ENCODE measurements at regions not wholly inside any gene's neighbourhood (a gene's known extent, or its start where the extent isn't known, plus 50 kb on each side); places are given as distances from the start of the nearest gene placed in this dataset.

DNA sequence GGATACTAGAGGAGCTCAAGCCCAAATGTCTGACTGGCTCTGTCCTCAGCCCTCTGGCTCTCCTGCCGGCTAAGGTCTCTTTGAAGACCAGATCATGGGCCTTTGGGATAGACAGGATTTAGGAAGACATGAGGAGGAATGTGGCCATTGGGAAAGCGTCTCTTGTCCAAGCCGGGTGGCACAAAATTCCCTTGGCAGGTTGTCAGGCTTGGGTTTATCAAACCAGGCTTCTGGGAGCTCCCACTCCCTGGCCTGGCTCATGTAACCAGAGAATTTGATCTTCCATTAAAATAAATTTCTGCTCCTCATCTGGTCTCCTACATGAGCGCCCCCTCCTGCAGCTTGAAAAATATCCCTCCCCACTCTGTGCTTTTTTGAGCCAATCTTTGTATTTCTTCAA, 71.1 kb downstream of the IRX3 start:
- DNase-seq (ENCODE audit: low read depth) = no peak
- no peak for TF ChIP-seq CTCF (IDR thresholded peaks at IDR 0.05; ENCODE audit: insufficient read depth, low read depth, low read length)
- H3K4me3 ChIP-seq (ENCODE audit: low read depth, low read length) = no peak overlapping the region

DNA sequence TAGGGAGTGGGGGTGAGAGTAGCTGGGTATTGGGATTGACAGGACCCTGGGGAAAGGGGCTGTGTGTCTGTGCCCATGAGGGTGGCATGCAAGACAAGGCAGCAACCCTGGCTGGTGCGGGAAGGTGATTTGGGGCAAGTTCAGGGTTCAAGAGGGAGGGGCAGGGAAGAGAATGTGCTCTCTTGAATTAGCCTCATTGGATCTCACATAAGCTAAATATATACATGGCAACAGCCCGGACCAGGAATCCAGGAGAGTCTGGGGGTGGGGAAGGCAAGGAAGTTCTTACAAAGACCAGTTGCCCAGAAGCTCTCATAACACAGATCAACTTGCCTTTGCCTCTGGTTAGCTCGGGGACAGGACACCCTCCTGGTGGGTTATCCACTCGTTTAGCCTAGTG, 73.3 kb downstream of the IRX3 start:
- DNase-seq (ENCODE audit: low read depth) = no peak
- no peak for TF ChIP-seq CTCF (IDR thresholded peaks at IDR 0.05; ENCODE audit: insufficient read depth, low read depth, low read length)

DNA sequence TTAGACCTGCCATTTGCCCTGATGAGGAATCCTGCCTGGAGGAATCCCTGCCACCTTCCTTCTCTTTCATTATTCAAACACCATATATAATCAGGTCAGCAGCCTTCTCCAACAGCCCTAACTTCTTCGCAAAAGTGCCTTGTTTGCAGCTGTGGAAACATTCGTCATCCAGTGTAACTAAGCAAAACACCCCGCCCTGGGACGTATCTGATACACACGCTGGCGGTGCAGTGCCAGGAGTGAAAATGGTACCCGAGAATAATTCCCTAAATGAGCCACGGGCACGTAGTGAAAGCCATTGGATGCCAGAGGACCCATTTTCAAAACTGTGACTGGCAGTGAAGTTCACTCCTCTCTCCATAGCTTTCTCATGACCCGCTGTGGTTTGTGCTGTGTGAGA, 73.7 kb downstream of the IRX3 start:
- H3K4me3 ChIP-seq (ENCODE audit: low read depth, low read length) = no peak overlapping the region
- no peak for DNase-seq (ENCODE audit: low read depth)
- TF ChIP-seq CTCF (IDR thresholded peaks at IDR 0.05; ENCODE audit: insufficient read depth, low read depth, low read length) = no peak

More for the DNA sequence above, 73.3 kb downstream of the IRX3 start:
- H3K4me3 ChIP-seq (ENCODE audit: low read depth, low read length) = no peak overlapping the region

DNA sequence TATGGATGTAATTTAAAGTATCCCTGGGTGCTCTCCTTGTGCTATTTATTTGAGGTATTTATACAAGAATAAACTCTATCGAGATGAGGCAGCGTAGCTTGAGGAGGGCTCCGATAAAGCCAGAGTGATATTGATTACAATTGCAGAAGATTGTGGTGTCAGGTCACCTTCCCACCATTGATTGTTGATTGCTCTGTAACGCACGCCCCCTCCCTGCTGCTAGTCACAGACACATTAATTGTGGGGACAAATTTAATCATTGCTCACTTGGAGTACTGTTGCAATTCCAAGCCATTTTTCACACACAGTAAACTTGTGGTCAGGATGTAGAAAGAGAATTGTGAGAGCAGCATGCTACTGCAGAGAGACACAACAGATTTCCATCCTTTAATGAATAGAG, 75.4 kb downstream of the IRX3 start:
- peak; percentile 6 for DNase-seq (ENCODE audit: low read depth)
- H3K4me3 ChIP-seq (ENCODE audit: low read depth, low read length) = no peak overlapping the region
- no peak for TF ChIP-seq CTCF (IDR thresholded peaks at IDR 0.05; ENCODE audit: insufficient read depth, low read depth, low read length)

- H3K4me3 ChIP-seq (ENCODE audit: low read depth, low read length) = no peak overlapping the region
- no peak for TF ChIP-seq CTCF (IDR thresholded peaks at IDR 0.05; ENCODE audit: insufficient read depth, low read depth, low read length)
- DNase-seq (ENCODE audit: low read depth) = peak; percentile 38
These were observed 76.0 kb downstream of the IRX3 start for GRCh38 chr16:54210452-54211125.

DNA sequence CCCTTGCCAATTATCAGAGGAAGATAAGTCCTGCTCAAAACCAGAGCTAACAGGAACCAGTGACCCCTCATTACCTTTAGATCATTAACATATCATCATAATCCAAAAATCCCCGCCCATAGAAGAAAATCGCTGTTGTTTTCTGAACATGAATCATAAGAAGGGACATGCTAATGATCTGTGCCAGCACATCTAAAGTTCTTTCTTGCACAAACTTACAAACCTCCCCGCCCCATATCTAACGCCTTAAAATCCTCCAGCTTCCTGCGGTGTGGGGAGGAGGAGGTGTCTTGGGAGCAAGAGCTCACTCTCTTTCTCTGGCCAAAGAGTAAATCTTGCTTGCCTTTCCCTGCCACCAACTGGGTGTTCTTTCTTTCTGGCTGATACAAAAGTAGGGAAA, 78.3 kb downstream of the IRX3 start:
- TF ChIP-seq CTCF (IDR thresholded peaks at IDR 0.05; ENCODE audit: insufficient read depth, low read depth, low read length) = no peak
- H3K4me3 ChIP-seq (ENCODE audit: low read depth, low read length) = no peak overlapping the region
- DNase-seq (ENCODE audit: low read depth) = peak; percentile 30

DNA sequence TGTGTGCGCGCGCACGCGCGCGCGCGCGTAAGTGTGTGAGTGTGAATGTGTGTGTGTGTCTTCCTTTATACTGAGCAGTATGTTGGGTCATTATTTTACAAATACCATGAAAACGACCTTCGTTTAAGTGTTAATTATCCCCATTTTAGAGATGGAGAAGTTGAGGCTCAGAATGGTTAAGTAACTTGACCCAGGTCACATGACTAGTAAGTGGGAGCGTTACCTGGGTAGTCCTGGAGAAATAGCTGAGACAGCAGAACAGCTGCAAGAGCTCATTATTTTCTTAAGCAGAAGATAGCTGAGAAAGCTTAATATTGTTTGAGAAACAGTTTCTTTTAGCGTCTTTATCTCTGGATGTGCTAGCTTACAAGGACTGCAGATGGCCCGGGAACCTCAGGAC, 78.8 kb downstream of the IRX3 start:
- no peak for TF ChIP-seq CTCF (IDR thresholded peaks at IDR 0.05; ENCODE audit: insufficient read depth, low read depth, low read length)
- H3K4me3 ChIP-seq (ENCODE audit: low read depth, low read length) = no peak overlapping the region
- DNase-seq (ENCODE audit: low read depth) = no peak

Data from fibroblast of villous mesenchyme (primary cell).